Activated CD8-positive, alpha-beta memory T cell treated with anti-CD3 and anti-CD28 coated beads, Interleukin-2, amount 50 U/mL, for 48 hours (primary cell): ENCODE measurements at regions not wholly inside any gene's neighbourhood (a gene's known extent, or its start where the extent isn't known, plus 50 kb on each side); places are given as distances from the start of the nearest gene placed in this dataset.
A peak's percentile ranks its signal among the peaks of the same experiment; 100 is the strongest.

ENCODE experiments used
- DNase-seq: peaks from one replicate; pipeline ENCODE4 v3.0.0-alpha.2; 2020

- DNase-seq, result no peak
Observed at GRCh38 chr22:47582067-47582466, 819.6 kb downstream of the TBC1D22A start.

- DNase-seq, result no peak
Observed at GRCh38 chr22:47580121-47580520, 817.7 kb downstream of the TBC1D22A start.

- no peak for DNase-seq
Observed at GRCh38 chr22:47576908-47577307, 814.5 kb downstream of the TBC1D22A start.

- DNase-seq, result peak; percentile 2
Observed at GRCh38 chr22:47575291-47575690, 812.8 kb downstream of the TBC1D22A start.

- peak; percentile 8 for DNase-seq
Observed at GRCh38 chr22:47574556-47574955, 812.1 kb downstream of the TBC1D22A start.

- peak; percentile 2 for DNase-seq
Observed at GRCh38 chr22:47573141-47573540, 810.7 kb downstream of the TBC1D22A start.

- DNase-seq, result peak; percentile 4
Observed at GRCh38 chr22:47572443-47572842, 810.0 kb downstream of the TBC1D22A start.

GRCh38 chr22:47571616-47572015, 809.2 kb downstream of the TBC1D22A start:
- peak; percentile 32 for DNase-seq

GRCh38 chr22:47570851-47571250, 808.4 kb downstream of the TBC1D22A start:
- peak; percentile 20 for DNase-seq

GRCh38 chr22:47570300-47570685, 807.8 kb downstream of the TBC1D22A start:
- DNase-seq, result peak; percentile 12

GRCh38 chr22:47569389-47570299, 807.2 kb downstream of the TBC1D22A start:
- DNase-seq, result peak; percentile 12

GRCh38 chr22:47568700-47569099, 806.2 kb downstream of the TBC1D22A start:
- no peak for DNase-seq

GRCh38 chr22:47567126-47568090, 805.0 kb downstream of the TBC1D22A start:
- peak; percentile 17 for DNase-seq

- DNase-seq, result peak; percentile 25
Observed at GRCh38 chr22:47566491-47566890, 804.0 kb downstream of the TBC1D22A start.

- DNase-seq, result peak; percentile 10
Observed at GRCh38 chr22:47565607-47566006, 803.2 kb downstream of the TBC1D22A start.

- DNase-seq, result no peak
Observed at GRCh38 chr22:47564651-47565434, 802.4 kb downstream of the TBC1D22A start.

GRCh38 chr22:47564158-47564450, 801.7 kb downstream of the TBC1D22A start:
- DNase-seq, result peak; percentile 23

- DNase-seq, result peak; percentile 28
Observed at GRCh38 chr22:47563406-47564157, 801.1 kb downstream of the TBC1D22A start.

GRCh38 chr22:47561766-47562165, 799.3 kb downstream of the TBC1D22A start:
- no peak for DNase-seq

- no peak for DNase-seq
Observed at GRCh38 chr22:47561115-47561675, 798.7 kb downstream of the TBC1D22A start.

GRCh38 chr22:47558828-47559700, 796.6 kb downstream of the TBC1D22A start:
- peak; percentile 26 for DNase-seq
